HG03103 (cell line): ENCODE measurements at regions not wholly inside any gene's neighbourhood (a gene's known extent, or its start where the extent isn't known, plus 50 kb on each side); places are given as distances from the start of the nearest gene placed in this dataset.
"Not testable (repeated sequence)": the region's sequence is repeated elsewhere in the genome, so short reads cannot be mapped to it uniquely, and the experiment has no call there.

Experiments used
- ATAC-seq: cut with Tn5 transposase; IDR thresholded peaks from one replicate; pipeline ENCODE4 v1.9.1; 2021; ENCODE audit warnings: low read depth; ENCODE audit not compliant: unreplicated experiment

- no peak for ATAC-seq
These were observed 76.4 kb downstream of the MAGED4 start for GRCh38 chrX:52261125-52261462.

GRCh38 chrX:52261463-52262194 is 76.9 kb downstream of the MAGED4 start:
- peak; percentile 97 for ATAC-seq

- ATAC-seq = no peak
These were observed 77.5 kb downstream of the MAGED4 start for GRCh38 chrX:52262195-52262546.

GRCh38 chrX:52263417-52263816 is 78.7 kb downstream of the MAGED4 start:
- no peak for ATAC-seq

GRCh38 chrX:52265713-52266112 is 81.0 kb downstream of the MAGED4 start:
- no peak for ATAC-seq

GRCh38 chrX:52268502-52268901 is 83.8 kb downstream of the MAGED4 start:
- ATAC-seq = not testable (repeated sequence)

GRCh38 chrX:52270453-52271116 is 85.9 kb downstream of the MAGED4 start:
- no peak for ATAC-seq

- ATAC-seq = no peak
These were observed 86.5 kb downstream of the MAGED4 start for GRCh38 chrX:52271206-52271605.

GRCh38 chrX:52277666-52278065 is 91.2 kb upstream of the XAGE2 start:
- no peak for ATAC-seq

GRCh38 chrX:52280812-52281211 is 88.0 kb upstream of the XAGE2 start:
- no peak for ATAC-seq

GRCh38 chrX:52284865-52285264 is 84.0 kb upstream of the XAGE2 start:
- ATAC-seq = no peak

GRCh38 chrX:52298968-52299367 is 69.9 kb upstream of the XAGE2 start:
- not testable (repeated sequence) for ATAC-seq

GRCh38 chrX:52308532-52308931 is 60.3 kb upstream of the XAGE2 start:
- ATAC-seq = not testable (repeated sequence)
